HepG2 (cell line): ENCODE measurements at regions not wholly inside any gene's neighbourhood (a gene's known extent, or its start where the extent isn't known, plus 50 kb on each side); places are given as distances from the start of the nearest gene placed in this dataset.

Experiments used
- ATAC-seq: fragments of 200-7000 bp; cut with Tn5 transposase; 3 replicates; pipeline ENCODE4 v1.9.1; 2020; ENCODE audit warnings: mild to moderate bottlenecking, moderate library complexity
- BruUV-seq: library from RNA; stranded (reverse); fragments of 400-500 nt; replicated peaks from 2 replicates; lab custom pipeline; 2021; lab: Mats Ljungman, UMichigan
- CTCF ChIA-PET: fragments of 300-600 bp; formaldehyde crosslinking; extraction: SDS; loops from one replicate; lab custom pipeline; 2021; ENCODE audit warnings: low total read pairs, inconsistent platforms, low intra/inter-chr PET ratio; lab: Yijun Ruan, JAX
- POLR2A ChIA-PET: fragments of 350-600 bp; sonication (Branson Sonifier 250); formaldehyde crosslinking; loops from one replicate; lab custom pipeline; 2020; ENCODE audit warnings: antibody characterized with exemption, inconsistent platforms; lab: Yijun Ruan, JAX
- DNase-seq: peaks from one replicate; pipeline ENCODE4 v3.0.0-alpha.2; 2015; ENCODE audit warnings: low spot score
- FAIRE-seq: peaks from 3 replicates; lab custom pipeline; 2011; peaks lifted over from hg19 to GRCh38; lab: Jason Lieb, UNC
- H2AFZ ChIP-seq: one replicate; pipeline ENCODE4 v1.6.1; 2011; ENCODE audit warnings: low read length, inconsistent platforms
- H3K27ac ChIP-seq: fragments of 300-600 bp; 3 replicates; pipeline ENCODE4 v1.8.0; 2011; ENCODE audit warnings: mixed run types, mild to moderate bottlenecking, mixed read lengths, low read length, inconsistent platforms; ENCODE audit not compliant: insufficient read depth; ENCODE audit errors: extremely low read length
- H3K27me3 ChIP-seq, 2 experiments: fragments of 200-600 bp in 1 of 2; 2 replicates in 1 of 2; 3 replicates in 1 of 2; pipeline versions ENCODE4 v1.6.0 to v1.8.0; 2011; ENCODE audit warnings: low read length in 2 of 2, mild to moderate bottlenecking in 2 of 2, moderate library complexity in 2 of 2, inconsistent platforms in 1 of 2; ENCODE audit not compliant: insufficient read depth in 2 of 2, control insufficient read depth in 1 of 2
- H3K36me3 ChIP-seq, 2 experiments: fragments of 200-600 bp in 1 of 2; replicated peaks in 1 of 2; 2 replicates in 1 of 2; 3 replicates in 1 of 2; pipeline versions ENCODE4 v1.5.1 to v1.8.0; 2011; ENCODE audit warnings: low read length in 2 of 2, inconsistent platforms in 1 of 2; ENCODE audit not compliant: insufficient read depth in 2 of 2, control insufficient read depth in 1 of 2
- H3K4me1 ChIP-seq: 2 replicates; pipeline ENCODE4 v1.5.1; 2012; ENCODE audit warnings: low read length, inconsistent platforms; ENCODE audit not compliant: insufficient read depth
- H3K4me2 ChIP-seq: 2 replicates; pipeline ENCODE4 v1.6.0; 2011; ENCODE audit warnings: low read depth, low read length, inconsistent platforms
- H3K4me3 ChIP-seq, 3 experiments: fragments of 200-600 bp in 1 of 3; sonication (generic), shearing (Covaris generic) in 1 of 3; replicated peaks in 1 of 3; 2 replicates each; pipeline ENCODE4 v1.5.1; 2011 to 2016; ENCODE audit warnings: low read length in 3 of 3, inconsistent platforms in 2 of 3, low read depth in 2 of 3, mild to moderate bottlenecking in 2 of 3, control low read depth in 1 of 3, mixed read lengths in 1 of 3; ENCODE audit not compliant: insufficient read depth in 1 of 3
- H3K79me2 ChIP-seq: one replicate; pipeline ENCODE4 v1.6.1; 2011; ENCODE audit warnings: low read length, inconsistent platforms; ENCODE audit not compliant: insufficient read depth
- H3K9ac ChIP-seq: 2 replicates; pipeline ENCODE4 v1.6.0; 2011; ENCODE audit warnings: mild to moderate bottlenecking, low read depth, low read length, inconsistent platforms; ENCODE audit not compliant: insufficient read depth
- H3K9me3 ChIP-seq: 2 replicates; pipeline ENCODE4 v1.5.1; 2012; ENCODE audit warnings: mild to moderate bottlenecking, low read length
- H4K20me1 ChIP-seq: 2 replicates; pipeline ENCODE4 v1.6.0; 2011; ENCODE audit warnings: inconsistent platforms, mild to moderate bottlenecking, low read length, moderate library complexity; ENCODE audit not compliant: insufficient read depth
- CSRNP1 ChIP-seq: sonication (generic); formaldehyde crosslinking; IDR thresholded peaks from 2 replicates; pipeline ENCODE4 v1.8.1; 2023; ENCODE audit warnings: mild to moderate bottlenecking, missing genetic modification reagents
- DNMT1 ChIP-seq: sonication (generic); formaldehyde crosslinking; IDR thresholded peaks from 2 replicates; pipeline ENCODE4 v1.5.1; 2020; ENCODE audit warnings: mild to moderate bottlenecking, missing genetic modification reagents
- ELF3 ChIP-seq: IDR thresholded peaks from 2 replicates; pipeline ENCODE4 v1.6.1; 2016; ENCODE audit warnings: missing genetic modification reagents, missing compliant biosample characterization
- MEF2D ChIP-seq: sonication (generic); formaldehyde crosslinking; IDR thresholded peaks from 2 replicates; pipeline ENCODE4 v1.5.1; 2020; ENCODE audit warnings: mild to moderate bottlenecking, missing genetic modification reagents
- PRDM10 ChIP-seq: sonication (generic); formaldehyde crosslinking; IDR thresholded peaks from 2 replicates; pipeline ENCODE4 v1.4.0; 2020; ENCODE audit warnings: low read depth, missing genetic modification reagents
- ZNF44 ChIP-seq: sonication (generic); formaldehyde crosslinking; IDR thresholded peaks from 2 replicates; pipeline ENCODE4 v1.5.1; 2020; ENCODE audit warnings: mild to moderate bottlenecking, missing genetic modification reagents
- WGBS: methylation state at CpG from one replicate; pipeline ENCODE4 v1.1.6; 2017; ENCODE audit warnings: low lambda C conversion rate; 5-methylcytosine and 5-hydroxymethylcytosine counted together
- in situ Hi-C: cut with HindIII; loops from 2 replicates; pipeline ENCODE4 v1.10.0; 2017; ENCODE audit warnings: low pct_unique_long_range_greater_than_20kb; ENCODE audit not compliant: extremely low pct_ligation_motif_present
- intact Hi-C: fragments of 100-400 bp; cut with micrococcal nuclease; formaldehyde crosslinking; loops from one replicate; pipeline ENCODE4 v1.10.0; 2022; ENCODE audit not compliant: unreplicated experiment
- TF ChIP-seq, protein P1 (sequence below), 2 experiments: IDR thresholded peaks; 2 replicates each; pipeline ENCODE4 v1.6.1; 2011 to 2012; ENCODE audit warnings: low read length in 2 of 2, borderline replicate concordance in 1 of 2, low read depth in 1 of 2, mild to moderate bottlenecking in 1 of 2, moderate library complexity in 1 of 2

DNA sequence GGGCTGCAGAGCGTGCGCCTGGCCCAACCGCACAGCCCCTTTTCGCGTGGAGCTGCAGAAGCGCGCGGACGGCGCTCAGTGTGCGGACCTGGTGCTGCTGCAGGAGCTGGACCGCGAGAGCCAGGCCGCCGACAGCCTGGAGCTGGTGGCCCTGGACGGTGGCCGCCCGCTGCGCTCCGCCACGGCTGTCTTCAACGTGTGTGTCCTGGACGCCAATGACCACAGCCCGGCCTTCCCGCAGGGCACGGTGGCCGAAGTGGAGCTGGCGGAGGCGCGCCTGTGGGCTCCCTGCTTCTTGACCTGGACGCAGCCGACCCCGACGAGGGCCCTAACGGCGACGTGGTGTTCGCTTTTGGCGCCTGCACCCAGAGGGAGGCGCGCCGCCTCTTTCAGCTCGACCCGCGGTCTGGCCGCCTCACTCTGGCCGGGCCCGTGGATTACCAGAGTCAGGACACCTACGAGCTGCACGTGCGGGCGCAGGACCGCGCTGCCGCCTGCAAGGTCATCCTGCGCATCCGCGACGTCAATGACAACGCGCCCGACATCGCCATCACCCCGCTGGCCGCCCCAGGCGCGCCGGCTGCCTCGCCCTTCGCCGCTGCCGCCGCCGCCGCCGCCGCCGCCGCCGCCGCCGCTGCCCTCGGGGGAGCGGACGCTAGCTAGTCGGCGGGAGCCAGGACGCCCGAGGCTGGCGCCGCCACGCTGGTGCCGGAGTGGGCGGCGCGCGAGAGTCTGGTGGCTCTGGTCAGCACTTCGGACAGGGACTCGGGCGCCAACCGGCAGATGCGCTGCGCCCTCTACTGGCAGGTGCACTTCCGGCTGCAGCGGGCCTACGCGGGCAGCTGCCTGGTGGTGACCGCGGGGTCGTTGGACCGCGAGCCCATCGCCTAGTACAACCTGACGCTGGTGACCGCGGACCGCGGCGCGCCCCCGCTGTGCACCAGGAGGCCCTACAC lies 172.2 kb downstream of the OLFM4 start (continued):
- TF ChIP-seq, protein P1, sequence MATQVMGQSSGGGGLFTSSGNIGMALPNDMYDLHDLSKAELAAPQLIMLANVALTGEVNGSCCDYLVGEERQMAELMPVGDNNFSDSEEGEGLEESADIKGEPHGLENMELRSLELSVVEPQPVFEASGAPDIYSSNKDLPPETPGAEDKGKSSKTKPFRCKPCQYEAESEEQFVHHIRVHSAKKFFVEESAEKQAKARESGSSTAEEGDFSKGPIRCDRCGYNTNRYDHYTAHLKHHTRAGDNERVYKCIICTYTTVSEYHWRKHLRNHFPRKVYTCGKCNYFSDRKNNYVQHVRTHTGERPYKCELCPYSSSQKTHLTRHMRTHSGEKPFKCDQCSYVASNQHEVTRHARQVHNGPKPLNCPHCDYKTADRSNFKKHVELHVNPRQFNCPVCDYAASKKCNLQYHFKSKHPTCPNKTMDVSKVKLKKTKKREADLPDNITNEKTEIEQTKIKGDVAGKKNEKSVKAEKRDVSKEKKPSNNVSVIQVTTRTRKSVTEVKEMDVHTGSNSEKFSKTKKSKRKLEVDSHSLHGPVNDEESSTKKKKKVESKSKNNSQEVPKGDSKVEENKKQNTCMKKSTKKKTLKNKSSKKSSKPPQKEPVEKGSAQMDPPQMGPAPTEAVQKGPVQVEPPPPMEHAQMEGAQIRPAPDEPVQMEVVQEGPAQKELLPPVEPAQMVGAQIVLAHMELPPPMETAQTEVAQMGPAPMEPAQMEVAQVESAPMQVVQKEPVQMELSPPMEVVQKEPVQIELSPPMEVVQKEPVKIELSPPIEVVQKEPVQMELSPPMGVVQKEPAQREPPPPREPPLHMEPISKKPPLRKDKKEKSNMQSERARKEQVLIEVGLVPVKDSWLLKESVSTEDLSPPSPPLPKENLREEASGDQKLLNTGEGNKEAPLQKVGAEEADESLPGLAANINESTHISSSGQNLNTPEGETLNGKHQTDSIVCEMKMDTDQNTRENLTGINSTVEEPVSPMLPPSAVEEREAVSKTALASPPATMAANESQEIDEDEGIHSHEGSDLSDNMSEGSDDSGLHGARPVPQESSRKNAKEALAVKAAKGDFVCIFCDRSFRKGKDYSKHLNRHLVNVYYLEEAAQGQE (IDR thresholded peaks at IDR 0.05; ENCODE audit: borderline replicate concordance in 1 of 2, low read depth in 1 of 2, low read length in 2 of 2) = peak; percentile 27 to 35; a peak in 3 of 4 replicates
- no peak for TF ChIP-seq MEF2D (CRISPR knock-in tag)

DNA sequence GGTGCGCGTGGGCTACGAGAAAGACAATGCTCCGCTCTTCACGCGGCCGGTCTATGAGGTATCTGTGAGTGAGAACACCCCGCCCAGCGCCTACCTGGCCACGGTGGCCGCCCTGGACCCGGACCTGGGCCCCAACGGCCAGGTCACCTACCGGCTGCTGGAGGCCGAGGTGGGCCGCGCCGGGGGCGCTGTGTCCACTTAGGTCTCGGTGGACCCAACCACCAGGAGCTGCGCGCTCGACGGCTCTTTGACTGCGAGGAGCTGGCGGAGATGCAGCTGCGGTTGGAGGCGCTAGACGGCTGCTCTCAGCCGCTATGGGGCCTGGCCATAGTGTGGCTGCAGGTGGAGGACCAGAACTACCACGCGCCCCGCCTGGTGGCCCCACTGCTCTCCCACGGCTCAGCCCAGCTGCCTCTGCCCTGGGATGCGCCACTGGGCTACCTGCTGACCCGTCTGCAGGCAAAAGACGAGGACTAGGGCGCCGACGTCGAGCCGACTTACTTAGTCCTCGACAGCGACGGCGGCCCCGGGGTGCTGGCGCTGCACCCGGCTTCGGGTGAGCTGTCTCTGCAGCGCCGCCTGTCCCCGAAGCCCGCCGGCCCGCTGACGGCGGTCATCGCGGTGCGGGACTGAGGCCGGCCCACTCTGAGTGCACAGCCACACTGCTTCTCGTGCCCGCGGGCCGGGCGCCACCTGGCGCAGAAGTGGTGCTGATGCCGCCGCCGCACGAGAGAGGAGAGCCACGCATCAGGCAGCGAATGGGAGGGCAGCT lies 173.0 kb downstream of the OLFM4 start:
- BruUV-seq = no TSS peak
- Histone ChIP-seq H3K27me3 (no peaks in the 10 kb centered on the region; a peak in 1 of 5 replicates), H3K9ac (no peak overlapping the region), H2AFZ (no peak overlapping the region), H4K20me1 (no peaks in the 10 kb centered on the region), H3K4me2 (no peak overlapping the region), H3K79me2 (no peaks in the 10 kb centered on the region), H3K36me3 (no peaks in the 10 kb centered on the region)
- in situ Hi-C loops (no loop called here), intact Hi-C loops (no loop called here)
- ChIA-PET POLR2A (no interaction called here), CTCF (no interaction called here)
- DNase-seq (no peak), FAIRE-seq (no peak), ATAC-seq (no peak; the same call in 2 of the 3 replicates)
- WGBS = 89% methylated on average over 25 of the region's 74 CpGs
- TF ChIP-seq ELF3 (no peak), ZNF44 (CRISPR knock-in tag) (no peak), CSRNP1 (no peak), PRDM10 (CRISPR knock-in tag) (no peak), DNMT1 (CRISPR knock-in tag) (0 out of 2 replicates have a peak, but pooled peaks have one; percentile 26)
- TF ChIP-seq, all 625 proteins: peak for 1
- no peaks in the 10 kb centered on the region for H3K9me3 ChIP-seq
- H3K4me3 ChIP-seq = no peak overlapping the region
- H3K27ac ChIP-seq = no peak overlapping the region
- H3K4me1 ChIP-seq = no peaks in the 10 kb centered on the region
